NCI-H2196 (cell line): ENCODE measurements at regions not wholly inside any gene's neighbourhood (a gene's known extent, or its start where the extent isn't known, plus 50 kb on each side); places are given as distances from the start of the nearest gene placed in this dataset.
"Not testable (repeated sequence)": the region's sequence is repeated elsewhere in the genome, so short reads cannot be mapped to it uniquely, and the experiment has no call there.

Source experiments
- DNase-seq: peaks from one replicate; lab custom pipeline; 2025; ENCODE audit not compliant: unreplicated experiment; lab: John Stamatoyannopoulos, UW

GRCh38 chr5:136629125-136629792, 263.9 kb upstream of the TRPC7 start:
- DNase-seq = no peak

- no peak for DNase-seq
These were observed 261.2 kb upstream of the TRPC7 start for GRCh38 chr5:136626531-136626930.

- DNase-seq = no peak
These were observed 257.4 kb upstream of the TRPC7 start for GRCh38 chr5:136622747-136623146.

GRCh38 chr5:136621743-136622142, 256.4 kb upstream of the TRPC7 start:
- no peak for DNase-seq

GRCh38 chr5:136620621-136621020, 255.3 kb upstream of the TRPC7 start:
- no peak for DNase-seq

- no peak for DNase-seq
These were observed 254.7 kb upstream of the TRPC7 start for GRCh38 chr5:136620016-136620419.

GRCh38 chr5:136619556-136619955, 254.2 kb upstream of the TRPC7 start:
- no peak for DNase-seq

- no peak for DNase-seq
These were observed 250.1 kb upstream of the TRPC7 start for GRCh38 chr5:136615251-136616119.

GRCh38 chr5:136613230-136613629, 247.9 kb upstream of the TRPC7 start:
- DNase-seq = no peak

- DNase-seq = no peak
These were observed 240.3 kb upstream of the TRPC7 start for GRCh38 chr5:136605638-136606037.

- DNase-seq = no peak
These were observed 235.0 kb upstream of the TRPC7 start for GRCh38 chr5:136600306-136600705.

GRCh38 chr5:136598802-136599404, 233.6 kb upstream of the TRPC7 start:
- DNase-seq = no peak

- no peak for DNase-seq
These were observed 229.1 kb upstream of the TRPC7 start for GRCh38 chr5:136594416-136594815.

- no peak for DNase-seq
These were observed 225.2 kb upstream of the TRPC7 start for GRCh38 chr5:136590581-136590980.

- DNase-seq = no peak
These were observed 220.9 kb upstream of the TRPC7 start for GRCh38 chr5:136586196-136586595.

- no peak for DNase-seq
These were observed 219.1 kb upstream of the TRPC7 start for GRCh38 chr5:136584474-136584873.

GRCh38 chr5:136579238-136579637, 213.9 kb upstream of the TRPC7 start:
- no peak for DNase-seq

- not testable (repeated sequence) for DNase-seq
These were observed 204.5 kb upstream of the TRPC7 start for GRCh38 chr5:136569875-136570274.

- not testable (repeated sequence) for DNase-seq
These were observed 200.1 kb upstream of the TRPC7 start for GRCh38 chr5:136565457-136565856.

GRCh38 chr5:136565050-136565449, 199.7 kb upstream of the TRPC7 start:
- not testable (repeated sequence) for DNase-seq

GRCh38 chr5:136564431-136564830, 199.1 kb upstream of the TRPC7 start:
- not testable (repeated sequence) for DNase-seq

- no peak for DNase-seq
These were observed 198.1 kb upstream of the TRPC7 start for GRCh38 chr5:136563489-136563888.
